ENCODE measurements at regions not wholly inside any gene's neighbourhood (a gene's known extent, or its start where the extent isn't known, plus 50 kb on each side); places are given as distances from the start of the nearest gene placed in this dataset. TPM values are rescaled to one million over a fixed set of nuclear protein-coding genes. Genes with fewer than 3 reads are reported as not detected.

Small RNA genes in the stretch of these regions (small RNA-seq; reads per million reads assigned to genes)
- gene AC087499.6 (ENCODE audit: low read depth) = not detected
- gene RNU6-1178P (ENCODE audit: low read depth) = not detected
